ENCODE measurements at regions not wholly inside any gene's neighbourhood (a gene's known extent, or its start where the extent isn't known, plus 50 kb on each side); places are given as distances from the start of the nearest gene placed in this dataset.

GRCh38 chr3:117184574-117184973 lies 475.0 kb downstream of the TUSC7 start (continued):
- TF ChIP-seq, protein P1, sequence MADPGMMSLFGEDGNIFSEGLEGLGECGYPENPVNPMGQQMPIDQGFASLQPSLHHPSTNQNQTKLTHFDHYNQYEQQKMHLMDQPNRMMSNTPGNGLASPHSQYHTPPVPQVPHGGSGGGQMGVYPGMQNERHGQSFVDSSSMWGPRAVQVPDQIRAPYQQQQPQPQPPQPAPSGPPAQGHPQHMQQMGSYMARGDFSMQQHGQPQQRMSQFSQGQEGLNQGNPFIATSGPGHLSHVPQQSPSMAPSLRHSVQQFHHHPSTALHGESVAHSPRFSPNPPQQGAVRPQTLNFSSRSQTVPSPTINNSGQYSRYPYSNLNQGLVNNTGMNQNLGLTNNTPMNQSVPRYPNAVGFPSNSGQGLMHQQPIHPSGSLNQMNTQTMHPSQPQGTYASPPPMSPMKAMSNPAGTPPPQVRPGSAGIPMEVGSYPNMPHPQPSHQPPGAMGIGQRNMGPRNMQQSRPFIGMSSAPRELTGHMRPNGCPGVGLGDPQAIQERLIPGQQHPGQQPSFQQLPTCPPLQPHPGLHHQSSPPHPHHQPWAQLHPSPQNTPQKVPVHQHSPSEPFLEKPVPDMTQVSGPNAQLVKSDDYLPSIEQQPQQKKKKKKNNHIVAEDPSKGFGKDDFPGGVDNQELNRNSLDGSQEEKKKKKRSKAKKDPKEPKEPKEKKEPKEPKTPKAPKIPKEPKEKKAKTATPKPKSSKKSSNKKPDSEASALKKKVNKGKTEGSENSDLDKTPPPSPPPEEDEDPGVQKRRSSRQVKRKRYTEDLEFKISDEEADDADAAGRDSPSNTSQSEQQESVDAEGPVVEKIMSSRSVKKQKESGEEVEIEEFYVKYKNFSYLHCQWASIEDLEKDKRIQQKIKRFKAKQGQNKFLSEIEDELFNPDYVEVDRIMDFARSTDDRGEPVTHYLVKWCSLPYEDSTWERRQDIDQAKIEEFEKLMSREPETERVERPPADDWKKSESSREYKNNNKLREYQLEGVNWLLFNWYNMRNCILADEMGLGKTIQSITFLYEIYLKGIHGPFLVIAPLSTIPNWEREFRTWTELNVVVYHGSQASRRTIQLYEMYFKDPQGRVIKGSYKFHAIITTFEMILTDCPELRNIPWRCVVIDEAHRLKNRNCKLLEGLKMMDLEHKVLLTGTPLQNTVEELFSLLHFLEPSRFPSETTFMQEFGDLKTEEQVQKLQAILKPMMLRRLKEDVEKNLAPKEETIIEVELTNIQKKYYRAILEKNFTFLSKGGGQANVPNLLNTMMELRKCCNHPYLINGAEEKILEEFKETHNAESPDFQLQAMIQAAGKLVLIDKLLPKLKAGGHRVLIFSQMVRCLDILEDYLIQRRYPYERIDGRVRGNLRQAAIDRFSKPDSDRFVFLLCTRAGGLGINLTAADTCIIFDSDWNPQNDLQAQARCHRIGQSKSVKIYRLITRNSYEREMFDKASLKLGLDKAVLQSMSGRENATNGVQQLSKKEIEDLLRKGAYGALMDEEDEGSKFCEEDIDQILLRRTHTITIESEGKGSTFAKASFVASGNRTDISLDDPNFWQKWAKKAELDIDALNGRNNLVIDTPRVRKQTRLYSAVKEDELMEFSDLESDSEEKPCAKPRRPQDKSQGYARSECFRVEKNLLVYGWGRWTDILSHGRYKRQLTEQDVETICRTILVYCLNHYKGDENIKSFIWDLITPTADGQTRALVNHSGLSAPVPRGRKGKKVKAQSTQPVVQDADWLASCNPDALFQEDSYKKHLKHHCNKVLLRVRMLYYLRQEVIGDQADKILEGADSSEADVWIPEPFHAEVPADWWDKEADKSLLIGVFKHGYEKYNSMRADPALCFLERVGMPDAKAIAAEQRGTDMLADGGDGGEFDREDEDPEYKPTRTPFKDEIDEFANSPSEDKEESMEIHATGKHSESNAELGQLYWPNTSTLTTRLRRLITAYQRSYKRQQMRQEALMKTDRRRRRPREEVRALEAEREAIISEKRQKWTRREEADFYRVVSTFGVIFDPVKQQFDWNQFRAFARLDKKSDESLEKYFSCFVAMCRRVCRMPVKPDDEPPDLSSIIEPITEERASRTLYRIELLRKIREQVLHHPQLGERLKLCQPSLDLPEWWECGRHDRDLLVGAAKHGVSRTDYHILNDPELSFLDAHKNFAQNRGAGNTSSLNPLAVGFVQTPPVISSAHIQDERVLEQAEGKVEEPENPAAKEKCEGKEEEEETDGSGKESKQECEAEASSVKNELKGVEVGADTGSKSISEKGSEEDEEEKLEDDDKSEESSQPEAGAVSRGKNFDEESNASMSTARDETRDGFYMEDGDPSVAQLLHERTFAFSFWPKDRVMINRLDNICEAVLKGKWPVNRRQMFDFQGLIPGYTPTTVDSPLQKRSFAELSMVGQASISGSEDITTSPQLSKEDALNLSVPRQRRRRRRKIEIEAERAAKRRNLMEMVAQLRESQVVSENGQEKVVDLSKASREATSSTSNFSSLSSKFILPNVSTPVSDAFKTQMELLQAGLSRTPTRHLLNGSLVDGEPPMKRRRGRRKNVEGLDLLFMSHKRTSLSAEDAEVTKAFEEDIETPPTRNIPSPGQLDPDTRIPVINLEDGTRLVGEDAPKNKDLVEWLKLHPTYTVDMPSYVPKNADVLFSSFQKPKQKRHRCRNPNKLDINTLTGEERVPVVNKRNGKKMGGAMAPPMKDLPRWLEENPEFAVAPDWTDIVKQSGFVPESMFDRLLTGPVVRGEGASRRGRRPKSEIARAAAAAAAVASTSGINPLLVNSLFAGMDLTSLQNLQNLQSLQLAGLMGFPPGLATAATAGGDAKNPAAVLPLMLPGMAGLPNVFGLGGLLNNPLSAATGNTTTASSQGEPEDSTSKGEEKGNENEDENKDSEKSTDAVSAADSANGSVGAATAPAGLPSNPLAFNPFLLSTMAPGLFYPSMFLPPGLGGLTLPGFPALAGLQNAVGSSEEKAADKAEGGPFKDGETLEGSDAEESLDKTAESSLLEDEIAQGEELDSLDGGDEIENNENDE (IDR thresholded peaks at IDR 0.05; ENCODE audit: insufficient replicate concordance, low read length), result no peak
- TF ChIP-seq POLR2A (IDR thresholded peaks at IDR 0.05; ENCODE audit: control extremely low read depth in 1 of 2, low read depth in 2 of 2, low read length in 2 of 2), result no peak
- no peak for TF ChIP-seq ASH2L (IDR thresholded peaks at IDR 0.05; ENCODE audit: low read length)
- no peak for TF ChIP-seq RFX5 (IDR thresholded peaks at IDR 0.05; ENCODE audit: borderline replicate concordance, low read depth, low read length)
- no peak for TF ChIP-seq SUZ12 (IDR thresholded peaks at IDR 0.05; ENCODE audit: low read length)
